SK-N-SH (cell line): ENCODE measurements at regions not wholly inside any gene's neighbourhood (a gene's known extent, or its start where the extent isn't known, plus 50 kb on each side); places are given as distances from the start of the nearest gene placed in this dataset.

Experiments
- EP300 ChIP-seq, 2 experiments: IDR thresholded peaks; 2 replicates each; pipeline versions ENCODE4 v1.4.0 to v1.6.1; 2012; ENCODE audit warnings: borderline replicate concordance in 1 of 2, low read depth in 1 of 2, low read length in 1 of 2
- GABPA ChIP-seq: IDR thresholded peaks from 2 replicates; pipeline ENCODE4 v1.4.0; 2012; ENCODE audit warnings: low read depth, mild to moderate bottlenecking
- POLR2AphosphoS5 ChIP-seq: IDR thresholded peaks from 2 replicates; pipeline ENCODE4 v1.6.1; 2012; ENCODE audit warnings: low read depth, low read length
- REST ChIP-seq: IDR thresholded peaks from 2 replicates; pipeline ENCODE4 v1.6.1; 2012; ENCODE audit warnings: mild to moderate bottlenecking, low read depth, low read length, moderate library complexity
- SIN3A ChIP-seq: IDR thresholded peaks from 2 replicates; pipeline ENCODE4 v1.6.1; 2012; ENCODE audit warnings: low read depth, mild to moderate bottlenecking, low read length, moderate library complexity, borderline replicate concordance
- SMC3 ChIP-seq: IDR thresholded peaks from 2 replicates; pipeline ENCODE4 v1.6.1; 2012; ENCODE audit warnings: low read depth, low read length, improper control_type of control experiment
- TEAD4 ChIP-seq: IDR thresholded peaks from 2 replicates; pipeline ENCODE4 v1.4.0; 2012; ENCODE audit warnings: mild to moderate bottlenecking, borderline replicate concordance; ENCODE audit not compliant: insufficient read depth
- TF ChIP-seq, protein P1 (sequence below): fragments of 150-350 bp; IDR thresholded peaks from 2 replicates; pipeline ENCODE4 v1.6.1; 2016; ENCODE audit warnings: mild to moderate bottlenecking, low read depth, low read length
- TF ChIP-seq, protein P2 (sequence below): fragments of 150-350 bp; IDR thresholded peaks from 2 replicates; pipeline ENCODE4 v1.6.1; 2017; ENCODE audit warnings: antibody characterized with exemption, low read length, low read depth, borderline replicate concordance
- TF ChIP-seq, protein P3 (sequence below): fragments of 200-600 bp; sonication (generic); IDR thresholded peaks from 2 replicates; pipeline ENCODE4 v1.6.1; 2017; ENCODE audit warnings: antibody characterized with exemption, mild to moderate bottlenecking, moderate library complexity

GRCh38 chr22:19593991-19594569 is 69.9 kb upstream of the CLDN5 start:
- TF ChIP-seq, protein P1, sequence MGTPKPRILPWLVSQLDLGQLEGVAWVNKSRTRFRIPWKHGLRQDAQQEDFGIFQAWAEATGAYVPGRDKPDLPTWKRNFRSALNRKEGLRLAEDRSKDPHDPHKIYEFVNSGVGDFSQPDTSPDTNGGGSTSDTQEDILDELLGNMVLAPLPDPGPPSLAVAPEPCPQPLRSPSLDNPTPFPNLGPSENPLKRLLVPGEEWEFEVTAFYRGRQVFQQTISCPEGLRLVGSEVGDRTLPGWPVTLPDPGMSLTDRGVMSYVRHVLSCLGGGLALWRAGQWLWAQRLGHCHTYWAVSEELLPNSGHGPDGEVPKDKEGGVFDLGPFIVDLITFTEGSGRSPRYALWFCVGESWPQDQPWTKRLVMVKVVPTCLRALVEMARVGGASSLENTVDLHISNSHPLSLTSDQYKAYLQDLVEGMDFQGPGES: no peak
- TF ChIP-seq, protein P2, sequence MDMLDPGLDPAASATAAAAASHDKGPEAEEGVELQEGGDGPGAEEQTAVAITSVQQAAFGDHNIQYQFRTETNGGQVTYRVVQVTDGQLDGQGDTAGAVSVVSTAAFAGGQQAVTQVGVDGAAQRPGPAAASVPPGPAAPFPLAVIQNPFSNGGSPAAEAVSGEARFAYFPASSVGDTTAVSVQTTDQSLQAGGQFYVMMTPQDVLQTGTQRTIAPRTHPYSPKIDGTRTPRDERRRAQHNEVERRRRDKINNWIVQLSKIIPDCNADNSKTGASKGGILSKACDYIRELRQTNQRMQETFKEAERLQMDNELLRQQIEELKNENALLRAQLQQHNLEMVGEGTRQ: no peak
- TF ChIP-seq, protein P3, sequence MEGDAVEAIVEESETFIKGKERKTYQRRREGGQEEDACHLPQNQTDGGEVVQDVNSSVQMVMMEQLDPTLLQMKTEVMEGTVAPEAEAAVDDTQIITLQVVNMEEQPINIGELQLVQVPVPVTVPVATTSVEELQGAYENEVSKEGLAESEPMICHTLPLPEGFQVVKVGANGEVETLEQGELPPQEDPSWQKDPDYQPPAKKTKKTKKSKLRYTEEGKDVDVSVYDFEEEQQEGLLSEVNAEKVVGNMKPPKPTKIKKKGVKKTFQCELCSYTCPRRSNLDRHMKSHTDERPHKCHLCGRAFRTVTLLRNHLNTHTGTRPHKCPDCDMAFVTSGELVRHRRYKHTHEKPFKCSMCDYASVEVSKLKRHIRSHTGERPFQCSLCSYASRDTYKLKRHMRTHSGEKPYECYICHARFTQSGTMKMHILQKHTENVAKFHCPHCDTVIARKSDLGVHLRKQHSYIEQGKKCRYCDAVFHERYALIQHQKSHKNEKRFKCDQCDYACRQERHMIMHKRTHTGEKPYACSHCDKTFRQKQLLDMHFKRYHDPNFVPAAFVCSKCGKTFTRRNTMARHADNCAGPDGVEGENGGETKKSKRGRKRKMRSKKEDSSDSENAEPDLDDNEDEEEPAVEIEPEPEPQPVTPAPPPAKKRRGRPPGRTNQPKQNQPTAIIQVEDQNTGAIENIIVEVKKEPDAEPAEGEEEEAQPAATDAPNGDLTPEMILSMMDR: no peak
- TF ChIP-seq SIN3A (no peak), REST (no peak), GABPA (no peak), EP300 (IDR thresholded peaks at IDR 0.05; ENCODE audit: borderline replicate concordance in 1 of 2, low read depth in 1 of 2, low read length in 1 of 2) (no peak), POLR2AphosphoS5 (no peak), TEAD4 (no peak), SMC3 (no peak)
